Calu3 (cell line): ENCODE measurements at regions not wholly inside any gene's neighbourhood (a gene's known extent, or its start where the extent isn't known, plus 50 kb on each side); places are given as distances from the start of the nearest gene placed in this dataset.

Source experiments
- BruUV-seq: library from RNA; stranded (reverse); fragments of 400-500 nt; replicated peaks from 2 replicates; lab custom pipeline; 2021; lab: Mats Ljungman, UMichigan
- CTCF ChIA-PET: fragments of 300-600 bp; sonication (Branson Sonifier 250); formaldehyde crosslinking; loops from one replicate; lab custom pipeline; 2022; ENCODE audit warnings: antibody characterized with exemption; lab: Charles Lee
- DNase-seq: peaks from one replicate; pipeline ENCODE4 v3.0.0; 2022
- H3K27ac Mint-ChIP-seq: one replicate; pipeline ENCODE4 v1.8.0; 2022; ENCODE audit warnings: mixed read lengths; ENCODE audit not compliant: unreplicated experiment
- H3K27me3 Mint-ChIP-seq: one replicate; pipeline ENCODE4 v1.8.0; 2022; ENCODE audit warnings: mixed read lengths; ENCODE audit not compliant: unreplicated experiment
- H3K36me3 Mint-ChIP-seq: one replicate; pipeline ENCODE4 v1.8.0; 2022; ENCODE audit warnings: mild to moderate bottlenecking, moderate library complexity, mixed read lengths; ENCODE audit not compliant: insufficient read depth, unreplicated experiment
- H3K4me1 Mint-ChIP-seq: one replicate; pipeline ENCODE4 v1.8.0; 2022; ENCODE audit warnings: mild to moderate bottlenecking, low read depth, mixed read lengths; ENCODE audit not compliant: unreplicated experiment
- H3K4me3 Mint-ChIP-seq: one replicate; pipeline ENCODE4 v1.8.0; 2022; ENCODE audit warnings: mild to moderate bottlenecking, low read depth, moderate library complexity, mixed read lengths; ENCODE audit not compliant: unreplicated experiment
- H3K9me3 Mint-ChIP-seq: one replicate; pipeline ENCODE4 v1.8.0; 2022; ENCODE audit warnings: low read depth, mixed read lengths; ENCODE audit not compliant: unreplicated experiment
- intact Hi-C: fragments of 100-400 bp; cut with micrococcal nuclease; formaldehyde crosslinking; loops from one replicate; pipeline ENCODE4 v1.10.0; 2022; ENCODE audit not compliant: unreplicated experiment
- TF ChIP-seq, protein P1 (sequence below): fragments of 200-600 bp; IDR thresholded peaks from one replicate; pipeline ENCODE4 v1.8.0; 2022; ENCODE audit warnings: antibody characterized with exemption; ENCODE audit not compliant: unreplicated experiment

DNA sequence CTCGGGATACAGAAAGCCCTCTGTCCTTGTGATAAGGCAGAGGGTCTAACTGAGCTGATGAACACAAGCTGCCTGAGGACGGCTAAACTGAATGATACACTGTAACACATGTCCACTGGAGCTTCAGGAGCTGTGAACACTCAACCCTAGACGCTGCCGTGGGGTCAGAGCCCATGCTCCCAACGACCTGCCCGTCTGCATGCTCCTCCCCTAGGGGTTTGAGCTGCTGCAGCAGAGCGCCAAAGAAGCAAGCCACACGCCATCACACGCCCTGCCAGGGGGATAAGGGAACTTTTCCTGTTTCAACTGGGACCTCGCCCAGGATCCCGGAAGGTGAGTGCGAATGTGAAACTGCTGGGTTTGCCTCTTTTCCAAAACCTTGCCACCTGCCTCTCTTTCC is 361.8 kb downstream of the FAT4 start:
- H3K4me1 Mint-ChIP-seq, result peaks cover 6% of the 10 kb centered on the region
- CTCF ChIA-PET, result no interaction called here
- BruUV-seq, result no TSS peak

DNA sequence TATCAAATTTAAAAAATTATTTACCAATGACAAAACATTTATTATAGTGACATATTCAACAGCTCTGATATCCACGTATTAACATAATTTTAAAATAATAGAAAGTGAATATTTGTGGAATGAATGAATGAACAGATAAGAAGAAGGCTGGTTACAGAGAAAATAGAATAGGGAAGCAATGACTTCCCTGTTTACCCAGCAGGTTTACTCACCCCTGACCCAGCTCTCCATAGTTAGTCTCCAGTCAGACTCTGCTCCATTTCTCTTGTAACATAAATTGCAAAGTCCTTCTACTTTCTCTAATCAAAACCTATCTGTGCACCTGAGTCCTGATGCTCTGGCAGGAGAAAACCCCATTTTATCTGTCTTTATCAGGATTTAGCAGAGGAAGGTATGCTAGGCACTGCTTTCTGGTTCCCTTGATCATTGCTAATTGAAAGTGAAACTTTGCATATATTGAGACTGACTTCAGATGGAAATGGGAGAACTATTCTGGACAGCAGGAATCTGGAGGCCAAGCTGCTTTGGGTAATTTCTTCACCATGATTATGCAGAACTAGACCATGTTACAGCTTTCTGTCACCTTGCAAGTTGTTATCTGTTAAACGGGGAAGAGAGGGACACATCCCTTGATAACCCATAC is 363.0 kb downstream of the FAT4 start:
- CTCF ChIA-PET, result interaction anchor here (0.7 kb wide), 1 partner anchor 11 kb away, joined by 6 read pairs; no protein-coding TSS in a partner anchor
- H3K36me3 Mint-ChIP-seq, result no peaks in the 10 kb centered on the region

More for the DNA sequence above, 361.8 kb downstream of the FAT4 start:
- Mint-ChIP-seq H3K27ac (no peak overlapping the region), H3K36me3 (no peaks in the 10 kb centered on the region), H3K4me3 (no peak overlapping the region), H3K27me3 (no peaks in the 10 kb centered on the region), H3K9me3 (no peaks in the 10 kb centered on the region)
- intact Hi-C loops, result no loop called here
- DNase-seq, result no peak
- TF ChIP-seq, protein P1, sequence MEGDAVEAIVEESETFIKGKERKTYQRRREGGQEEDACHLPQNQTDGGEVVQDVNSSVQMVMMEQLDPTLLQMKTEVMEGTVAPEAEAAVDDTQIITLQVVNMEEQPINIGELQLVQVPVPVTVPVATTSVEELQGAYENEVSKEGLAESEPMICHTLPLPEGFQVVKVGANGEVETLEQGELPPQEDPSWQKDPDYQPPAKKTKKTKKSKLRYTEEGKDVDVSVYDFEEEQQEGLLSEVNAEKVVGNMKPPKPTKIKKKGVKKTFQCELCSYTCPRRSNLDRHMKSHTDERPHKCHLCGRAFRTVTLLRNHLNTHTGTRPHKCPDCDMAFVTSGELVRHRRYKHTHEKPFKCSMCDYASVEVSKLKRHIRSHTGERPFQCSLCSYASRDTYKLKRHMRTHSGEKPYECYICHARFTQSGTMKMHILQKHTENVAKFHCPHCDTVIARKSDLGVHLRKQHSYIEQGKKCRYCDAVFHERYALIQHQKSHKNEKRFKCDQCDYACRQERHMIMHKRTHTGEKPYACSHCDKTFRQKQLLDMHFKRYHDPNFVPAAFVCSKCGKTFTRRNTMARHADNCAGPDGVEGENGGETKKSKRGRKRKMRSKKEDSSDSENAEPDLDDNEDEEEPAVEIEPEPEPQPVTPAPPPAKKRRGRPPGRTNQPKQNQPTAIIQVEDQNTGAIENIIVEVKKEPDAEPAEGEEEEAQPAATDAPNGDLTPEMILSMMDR, result no peak

DNA sequence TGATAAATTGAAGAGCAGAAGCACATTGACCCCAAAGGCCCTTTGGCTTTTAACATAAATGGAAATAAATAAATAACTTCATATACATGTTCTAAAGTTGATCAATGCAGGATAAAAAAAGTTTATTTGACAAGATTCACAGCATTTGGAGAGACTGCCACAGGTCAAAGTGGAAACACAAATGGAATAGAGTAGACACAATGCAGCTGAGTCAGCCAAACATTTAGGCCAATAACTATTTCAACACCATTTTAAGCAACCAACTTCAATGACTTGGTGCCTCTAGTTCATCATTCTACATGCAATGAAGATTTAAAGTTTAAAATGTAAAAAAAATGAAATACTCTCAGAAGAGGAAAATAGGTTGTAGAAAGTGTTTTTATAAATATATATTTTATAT is 365.2 kb downstream of the FAT4 start:
- no TSS peak for BruUV-seq
- H3K27ac Mint-ChIP-seq, result no peak overlapping the region
- no peaks in the 10 kb centered on the region for H3K36me3 Mint-ChIP-seq
- H3K4me1 Mint-ChIP-seq, result peaks cover 6% of the 10 kb centered on the region
- CTCF ChIA-PET, result no interaction called here
- TF ChIP-seq, protein P1, result no peak
- intact Hi-C loops, result no loop called here
- no peaks in the 10 kb centered on the region for H3K27me3 Mint-ChIP-seq
- no peaks in the 10 kb centered on the region for H3K9me3 Mint-ChIP-seq
- no peak for DNase-seq
- H3K4me3 Mint-ChIP-seq, result no peak overlapping the region

More for the DNA sequence above, 363.0 kb downstream of the FAT4 start:
- TF ChIP-seq, protein P1, result no peak
- no TSS peak for BruUV-seq
- Mint-ChIP-seq H3K27ac (no peak overlapping the region), H3K27me3 (no peaks in the 10 kb centered on the region), H3K4me1 (peaks cover 6% of the 10 kb centered on the region), H3K9me3 (no peaks in the 10 kb centered on the region), H3K4me3 (no peak overlapping the region)
- intact Hi-C loops, result no loop called here
- DNase-seq, result no peak

DNA sequence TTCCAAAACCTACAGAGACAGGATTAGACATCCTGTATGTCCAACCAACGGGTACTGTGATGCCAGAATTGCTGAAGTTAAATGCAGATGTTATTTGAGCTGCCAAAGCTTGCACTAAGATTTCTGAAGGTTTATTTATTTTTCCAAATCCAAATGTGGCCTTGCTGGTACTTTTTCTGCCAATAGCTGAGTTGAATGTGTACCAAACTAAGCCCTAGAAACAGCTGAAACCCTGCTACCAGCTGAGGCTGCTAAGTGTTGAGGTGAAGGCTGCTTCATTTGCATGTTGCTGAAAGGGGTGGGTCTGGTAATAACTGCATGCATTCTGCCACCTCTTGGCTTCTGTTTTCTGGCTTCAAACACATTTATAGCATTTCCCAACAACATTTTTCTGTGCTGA is 366.5 kb downstream of the FAT4 start:
- H3K9me3 Mint-ChIP-seq, result no peaks in the 10 kb centered on the region
- no peak for DNase-seq
- H3K27ac Mint-ChIP-seq, result no peak overlapping the region
- intact Hi-C loops, result no loop called here
- no TSS peak for BruUV-seq
- TF ChIP-seq, protein P1, result no peak
- CTCF ChIA-PET, result no interaction called here
- peaks cover 6% of the 10 kb centered on the region for H3K4me1 Mint-ChIP-seq
- no peaks in the 10 kb centered on the region for H3K27me3 Mint-ChIP-seq
- no peak overlapping the region for H3K4me3 Mint-ChIP-seq
- H3K36me3 Mint-ChIP-seq, result no peaks in the 10 kb centered on the region
